Endothelial cell of umbilical vein (primary cell): ENCODE measurements at regions not wholly inside any gene's neighbourhood (a gene's known extent, or its start where the extent isn't known, plus 50 kb on each side); places are given as distances from the start of the nearest gene placed in this dataset.

ENCODE experiments used
- EZH2 ChIP-seq: IDR thresholded peaks from 2 replicates; pipeline ENCODE4 v1.6.1; 2012; ENCODE audit warnings: borderline replicate concordance, low read depth, mild to moderate bottlenecking, moderate library complexity, low read length, inconsistent platforms; ENCODE audit not compliant: severe bottlenecking
- JUN ChIP-seq: IDR thresholded peaks from 2 replicates; pipeline ENCODE4 v1.6.1; 2011; ENCODE audit warnings: borderline replicate concordance, low read depth; ENCODE audit not compliant: insufficient read length, insufficient read depth
- MYC ChIP-seq: IDR thresholded peaks from one replicate; pipeline ENCODE4 v1.6.1; 2011; ENCODE audit warnings: mild to moderate bottlenecking, low read depth, low read length
- POLR2A ChIP-seq: IDR thresholded peaks from 2 replicates; pipeline ENCODE4 v1.6.1; 2012; ENCODE audit warnings: low read depth, mild to moderate bottlenecking, control low read depth, low read length
- POLR2AphosphoS5 ChIP-seq: IDR thresholded peaks from 2 replicates; pipeline ENCODE4 v1.6.1; 2012; ENCODE audit warnings: low read depth, mild to moderate bottlenecking, control low read depth, low read length, moderate library complexity; ENCODE audit not compliant: insufficient read depth
- TF ChIP-seq, protein P1 (sequence below), 2 donors: IDR thresholded peaks; 1 replicate in 1 of 2; 2 replicates in 1 of 2; pipeline ENCODE4 v1.5.1; 2011; ENCODE audit warnings: low read length in 2 of 2, mild to moderate bottlenecking in 2 of 2, moderate library complexity in 2 of 2, control low read depth in 1 of 2, inconsistent platforms in 1 of 2, low read depth in 1 of 2; ENCODE audit not compliant: insufficient read depth in 1 of 2; ENCODE audit errors: extremely low read depth in 1 of 2
- TF ChIP-seq, protein P2 (sequence below): IDR thresholded peaks from 2 replicates; pipeline ENCODE4 v1.6.1; 2011; ENCODE audit not compliant: insufficient read depth, insufficient read length

DNA sequence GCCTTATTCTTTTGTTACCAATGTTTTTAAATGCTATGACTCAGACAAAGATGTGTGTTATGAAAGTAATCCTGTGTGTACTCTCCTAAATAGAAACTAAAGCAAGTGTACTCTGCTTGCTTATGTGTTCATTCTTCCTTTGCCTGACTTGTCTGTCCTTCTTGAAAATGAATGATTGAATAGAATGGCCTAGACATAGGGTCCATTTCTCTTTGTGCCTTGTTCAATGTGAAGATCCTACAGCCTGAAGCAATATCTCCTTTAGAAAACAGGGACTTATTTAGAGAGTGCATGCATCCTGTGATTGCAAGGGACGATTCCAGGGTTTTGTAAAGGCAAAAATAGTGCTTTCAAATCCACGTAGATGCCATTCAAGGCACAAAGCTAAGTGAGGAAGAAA lies 343.6 kb upstream of the TACR3 start:
- TF ChIP-seq POLR2A = no peak
- TF ChIP-seq, protein P1, sequence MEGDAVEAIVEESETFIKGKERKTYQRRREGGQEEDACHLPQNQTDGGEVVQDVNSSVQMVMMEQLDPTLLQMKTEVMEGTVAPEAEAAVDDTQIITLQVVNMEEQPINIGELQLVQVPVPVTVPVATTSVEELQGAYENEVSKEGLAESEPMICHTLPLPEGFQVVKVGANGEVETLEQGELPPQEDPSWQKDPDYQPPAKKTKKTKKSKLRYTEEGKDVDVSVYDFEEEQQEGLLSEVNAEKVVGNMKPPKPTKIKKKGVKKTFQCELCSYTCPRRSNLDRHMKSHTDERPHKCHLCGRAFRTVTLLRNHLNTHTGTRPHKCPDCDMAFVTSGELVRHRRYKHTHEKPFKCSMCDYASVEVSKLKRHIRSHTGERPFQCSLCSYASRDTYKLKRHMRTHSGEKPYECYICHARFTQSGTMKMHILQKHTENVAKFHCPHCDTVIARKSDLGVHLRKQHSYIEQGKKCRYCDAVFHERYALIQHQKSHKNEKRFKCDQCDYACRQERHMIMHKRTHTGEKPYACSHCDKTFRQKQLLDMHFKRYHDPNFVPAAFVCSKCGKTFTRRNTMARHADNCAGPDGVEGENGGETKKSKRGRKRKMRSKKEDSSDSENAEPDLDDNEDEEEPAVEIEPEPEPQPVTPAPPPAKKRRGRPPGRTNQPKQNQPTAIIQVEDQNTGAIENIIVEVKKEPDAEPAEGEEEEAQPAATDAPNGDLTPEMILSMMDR (IDR thresholded peaks at IDR 0.05; ENCODE audit: extremely low read depth in 1 of 2, insufficient read depth in 1 of 2, low read depth in 1 of 2, low read length in 2 of 2) = no peak
- TF ChIP-seq, protein P2, sequence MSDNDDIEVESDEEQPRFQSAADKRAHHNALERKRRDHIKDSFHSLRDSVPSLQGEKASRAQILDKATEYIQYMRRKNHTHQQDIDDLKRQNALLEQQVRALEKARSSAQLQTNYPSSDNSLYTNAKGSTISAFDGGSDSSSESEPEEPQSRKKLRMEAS = no peak
- TF ChIP-seq JUN = no peak
- no peak for TF ChIP-seq MYC
- no peak for TF ChIP-seq EZH2
- TF ChIP-seq POLR2AphosphoS5 = no peak
